Epithelial cell of esophagus (primary cell): ENCODE measurements at regions not wholly inside any gene's neighbourhood (a gene's known extent, or its start where the extent isn't known, plus 50 kb on each side); places are given as distances from the start of the nearest gene placed in this dataset.

Experiments used
- DNase-seq: peaks from one replicate; pipeline ENCODE4 v3.0.0; 2010; ENCODE audit warnings: low read depth
- H3K4me3 ChIP-seq: 2 replicates; pipeline ENCODE4 v1.5.1; 2011; ENCODE audit warnings: mild to moderate bottlenecking, low read length, control low read depth
- TF ChIP-seq, protein P1 (sequence below): IDR thresholded peaks from 2 replicates; pipeline ENCODE4 v1.5.1; 2011; ENCODE audit warnings: low read depth, mild to moderate bottlenecking, low read length, control low read depth, inconsistent platforms; ENCODE audit not compliant: insufficient read depth; ENCODE audit errors: missing control alignments

DNA sequence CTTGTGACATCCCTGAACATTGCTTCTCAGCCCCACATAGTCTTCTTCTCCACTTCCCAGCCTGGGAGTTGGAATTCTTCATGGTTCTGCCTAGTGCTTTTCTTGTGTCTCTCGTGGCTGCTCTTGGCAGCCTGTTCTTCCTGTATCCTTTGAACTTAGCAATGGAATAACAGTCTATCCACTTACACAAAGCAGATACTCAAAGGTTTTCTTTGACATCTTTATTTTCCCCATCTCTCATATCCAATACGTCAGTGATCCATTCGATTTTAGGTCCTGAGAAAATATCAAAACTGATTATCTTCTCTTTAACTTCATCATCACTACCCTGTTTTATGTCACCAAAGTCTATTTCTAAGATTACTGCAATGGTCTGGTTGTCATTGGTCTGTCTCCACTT, 1091.2 kb upstream of the PIK3C3 start:
- TF ChIP-seq, protein P1, sequence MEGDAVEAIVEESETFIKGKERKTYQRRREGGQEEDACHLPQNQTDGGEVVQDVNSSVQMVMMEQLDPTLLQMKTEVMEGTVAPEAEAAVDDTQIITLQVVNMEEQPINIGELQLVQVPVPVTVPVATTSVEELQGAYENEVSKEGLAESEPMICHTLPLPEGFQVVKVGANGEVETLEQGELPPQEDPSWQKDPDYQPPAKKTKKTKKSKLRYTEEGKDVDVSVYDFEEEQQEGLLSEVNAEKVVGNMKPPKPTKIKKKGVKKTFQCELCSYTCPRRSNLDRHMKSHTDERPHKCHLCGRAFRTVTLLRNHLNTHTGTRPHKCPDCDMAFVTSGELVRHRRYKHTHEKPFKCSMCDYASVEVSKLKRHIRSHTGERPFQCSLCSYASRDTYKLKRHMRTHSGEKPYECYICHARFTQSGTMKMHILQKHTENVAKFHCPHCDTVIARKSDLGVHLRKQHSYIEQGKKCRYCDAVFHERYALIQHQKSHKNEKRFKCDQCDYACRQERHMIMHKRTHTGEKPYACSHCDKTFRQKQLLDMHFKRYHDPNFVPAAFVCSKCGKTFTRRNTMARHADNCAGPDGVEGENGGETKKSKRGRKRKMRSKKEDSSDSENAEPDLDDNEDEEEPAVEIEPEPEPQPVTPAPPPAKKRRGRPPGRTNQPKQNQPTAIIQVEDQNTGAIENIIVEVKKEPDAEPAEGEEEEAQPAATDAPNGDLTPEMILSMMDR, result no peak
- H3K4me3 ChIP-seq, result no peak overlapping the region

DNA sequence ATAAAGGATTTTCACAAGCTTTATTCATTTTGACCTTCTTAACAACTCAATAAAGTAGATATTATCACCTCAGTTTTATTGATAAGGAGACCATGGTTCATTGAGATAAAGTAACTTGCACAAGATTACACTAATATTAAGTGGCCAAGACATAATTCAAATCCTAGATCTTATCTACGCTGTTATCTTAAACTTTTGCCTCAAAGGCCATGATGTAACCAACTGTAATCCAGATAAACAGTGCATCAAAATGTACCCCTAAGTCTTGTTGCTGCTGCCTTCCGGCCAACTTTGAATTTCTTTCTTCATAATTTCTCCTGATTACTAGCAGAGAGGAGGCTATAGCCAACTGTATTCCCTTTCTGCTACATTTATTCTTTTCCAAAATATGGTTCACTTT, 1094.8 kb upstream of the PIK3C3 start:
- no peak overlapping the region for H3K4me3 ChIP-seq
- no peak for DNase-seq
- TF ChIP-seq, protein P1, result no peak

More for the DNA sequence above, 1091.2 kb upstream of the PIK3C3 start:
- DNase-seq, result no peak

DNA sequence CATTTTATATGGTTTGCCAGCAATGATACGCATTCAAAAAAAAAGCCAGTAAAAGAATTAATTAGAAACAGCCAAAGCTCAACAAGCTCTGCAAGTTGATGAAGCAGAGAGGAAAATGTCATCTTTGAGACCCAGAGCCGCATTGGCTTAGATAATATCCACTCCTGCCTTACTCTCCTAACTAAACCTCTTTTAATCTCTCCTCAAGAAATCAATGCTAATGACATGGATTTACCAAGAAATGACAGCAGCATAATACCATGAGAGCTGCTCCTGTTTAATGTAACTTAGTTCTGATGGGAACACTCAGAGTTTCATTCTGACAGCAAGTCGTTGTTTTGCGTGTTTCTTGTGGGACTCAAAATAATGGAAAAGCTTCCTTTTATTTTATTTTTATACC, 1099.4 kb upstream of the PIK3C3 start:
- no peak overlapping the region for H3K4me3 ChIP-seq
- DNase-seq, result no peak
- TF ChIP-seq, protein P1, result no peak

DNA sequence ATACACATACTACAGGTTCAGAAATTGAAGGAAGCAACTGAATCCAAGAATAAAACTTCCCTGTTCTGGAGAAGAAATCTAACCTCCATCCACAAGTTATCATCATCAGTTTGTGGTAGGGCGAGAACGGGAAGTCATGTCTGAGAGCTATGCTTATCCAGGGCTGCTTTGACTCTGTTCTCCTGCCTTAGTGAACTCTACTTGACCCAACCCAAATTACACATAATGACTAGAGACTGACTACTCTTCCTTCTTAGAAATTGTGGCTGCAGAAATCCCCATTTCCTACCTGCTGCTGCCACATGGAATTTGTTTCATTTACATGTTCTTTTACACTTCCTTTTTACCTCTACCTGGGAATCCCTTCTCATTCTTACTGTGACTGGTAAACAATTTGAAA, 1102.6 kb upstream of the PIK3C3 start:
- TF ChIP-seq, protein P1, result no peak
- H3K4me3 ChIP-seq, result no peak overlapping the region
- DNase-seq, result peak; percentile 72

DNA sequence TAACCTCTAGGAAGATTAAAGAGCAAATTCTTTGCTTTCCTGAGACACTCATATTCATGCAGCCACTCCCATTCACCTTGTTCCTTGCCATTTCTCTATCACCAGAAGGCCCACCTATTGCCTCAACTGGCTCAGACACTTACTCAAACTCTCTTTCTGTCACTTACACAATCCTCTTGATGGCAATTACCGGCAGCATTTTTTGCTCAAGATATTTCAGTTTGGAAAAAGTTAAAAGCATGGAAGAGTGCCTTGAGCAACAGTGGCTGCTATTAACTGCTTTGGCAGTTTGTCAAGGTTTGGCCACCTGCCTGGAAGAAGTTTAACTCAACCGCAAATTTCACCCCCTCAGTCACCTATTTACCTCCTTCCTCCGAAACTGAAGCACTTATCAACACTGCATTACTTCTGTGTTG, 1104.0 kb upstream of the PIK3C3 start:
- TF ChIP-seq, protein P1, result no peak
- peak; percentile 80 for DNase-seq
- no peak overlapping the region for H3K4me3 ChIP-seq

DNA sequence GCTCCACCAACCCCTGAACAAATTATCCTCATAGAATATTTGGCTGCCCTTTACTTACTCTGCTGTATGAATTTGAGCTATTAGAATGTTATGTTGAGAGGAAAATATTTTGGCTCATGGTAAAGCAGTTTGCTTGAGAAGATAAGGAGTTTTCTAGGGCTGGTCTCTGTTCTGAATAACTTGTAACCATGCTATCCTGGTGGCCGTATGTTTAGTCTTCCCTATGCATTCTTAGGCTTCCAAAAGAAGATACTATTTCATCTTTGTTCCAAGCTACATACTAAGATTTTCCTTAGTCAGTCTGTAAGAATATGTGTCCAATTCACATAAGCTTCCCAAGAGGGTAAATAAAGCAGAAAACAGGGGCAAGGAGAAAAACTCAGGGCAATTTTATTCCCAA, 1105.1 kb upstream of the PIK3C3 start:
- no peak overlapping the region for H3K4me3 ChIP-seq
- TF ChIP-seq, protein P1, result no peak
- DNase-seq, result no peak

DNA sequence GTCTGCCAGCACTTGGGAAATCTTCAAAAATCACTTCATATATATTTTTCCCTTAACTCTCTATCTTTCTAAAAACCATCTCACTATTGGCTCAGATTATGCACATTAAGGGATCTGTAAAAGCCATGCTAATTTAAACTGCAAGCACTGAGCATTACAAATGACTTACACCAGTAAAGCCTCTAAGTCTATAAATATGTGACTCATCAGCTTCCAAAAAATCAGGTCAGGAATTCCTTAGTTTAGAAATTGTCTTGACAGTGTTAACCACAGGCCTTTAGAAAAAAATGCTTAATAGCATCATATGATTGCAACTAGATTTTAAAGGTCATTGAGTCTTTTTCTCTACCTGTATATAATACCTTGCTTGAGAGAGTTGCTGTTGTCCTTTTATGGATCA, 1113.6 kb upstream of the PIK3C3 start:
- H3K4me3 ChIP-seq, result no peak overlapping the region
- TF ChIP-seq, protein P1, result no peak
- peak; percentile 35 for DNase-seq
